ENCODE measurements at regions not wholly inside any gene's neighbourhood (a gene's known extent, or its start where the extent isn't known, plus 50 kb on each side); places are given as distances from the start of the nearest gene placed in this dataset.
"Not testable (repeated sequence)": the region's sequence is repeated elsewhere in the genome, so short reads cannot be mapped to it uniquely, and the experiment has no call there.

DNA sequence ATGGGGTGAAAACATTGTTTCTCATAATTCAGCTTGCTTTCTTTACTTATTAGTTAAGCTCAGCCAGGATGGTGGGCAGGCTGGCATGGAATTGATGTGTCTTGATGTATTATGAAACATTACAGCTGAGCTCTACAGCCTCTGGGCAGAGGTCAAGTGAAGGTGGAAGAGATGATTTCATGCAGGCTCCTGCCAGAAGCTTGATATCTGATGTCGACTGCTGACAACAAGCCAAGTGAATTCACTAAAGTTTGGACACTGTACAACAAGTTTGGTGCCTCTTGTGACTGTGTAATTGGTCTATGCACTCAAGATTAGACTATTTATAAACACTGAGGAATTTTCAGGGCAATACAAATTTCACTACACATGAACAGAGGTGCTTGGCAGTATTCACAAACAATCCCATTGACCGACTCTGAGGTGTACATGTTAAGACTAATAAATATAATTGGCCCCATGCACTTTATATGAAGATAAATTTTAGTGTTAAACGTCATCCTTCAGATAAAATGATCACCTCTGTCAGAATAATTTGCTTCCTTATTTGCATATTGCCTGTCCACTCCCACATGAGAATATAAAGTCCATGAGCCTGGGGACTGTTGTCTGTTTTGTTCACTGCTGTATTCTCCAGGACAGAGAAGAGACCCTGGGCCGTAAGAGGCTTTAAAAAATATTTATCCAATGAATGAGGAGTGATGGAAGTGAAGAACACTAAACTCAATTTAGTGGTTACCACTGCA, 612.2 kb downstream of the IQCM start:
- peak in 1 of 2 experiments; percentile 10 for DNase-seq

DNA sequence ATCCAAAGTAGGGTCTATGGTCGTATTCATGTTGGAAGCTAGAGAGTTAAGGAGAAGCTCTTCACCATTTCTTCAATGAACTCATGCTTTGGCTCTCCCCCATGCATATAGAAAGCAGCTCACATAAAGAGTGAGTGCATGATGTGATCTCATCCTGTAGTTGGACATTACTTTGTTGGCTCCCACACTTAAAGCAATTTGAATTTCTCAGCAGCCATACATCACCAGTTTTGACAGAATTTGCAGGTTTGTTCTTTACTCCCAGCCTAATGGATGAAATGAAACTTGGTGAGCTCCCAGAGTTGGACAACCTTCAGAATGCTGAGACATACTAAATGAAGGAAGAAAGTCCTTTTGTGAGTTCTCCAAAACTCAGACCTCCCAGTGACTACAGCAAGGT, 613.5 kb downstream of the IQCM start:
- no peak for DNase-seq

DNA sequence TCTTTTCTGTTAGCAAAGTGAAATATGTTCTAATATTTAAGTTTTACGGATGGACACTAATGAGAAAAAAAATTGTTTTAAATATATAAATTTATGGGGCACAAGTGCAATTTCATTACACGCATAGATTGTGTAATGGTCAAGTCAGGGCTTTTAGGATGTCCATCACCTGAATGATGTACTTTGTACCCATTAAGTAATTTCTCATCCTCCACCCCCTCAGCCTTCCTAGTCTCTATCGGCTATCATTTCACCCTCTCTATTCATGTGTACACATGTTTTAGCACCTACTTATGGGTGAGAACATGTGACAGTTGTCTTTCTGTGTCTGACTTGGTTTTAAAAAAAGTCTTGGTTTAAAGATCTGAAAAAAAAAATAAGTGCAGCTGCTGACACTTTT, 616.0 kb downstream of the IQCM start:
- no peak for DNase-seq

DNA sequence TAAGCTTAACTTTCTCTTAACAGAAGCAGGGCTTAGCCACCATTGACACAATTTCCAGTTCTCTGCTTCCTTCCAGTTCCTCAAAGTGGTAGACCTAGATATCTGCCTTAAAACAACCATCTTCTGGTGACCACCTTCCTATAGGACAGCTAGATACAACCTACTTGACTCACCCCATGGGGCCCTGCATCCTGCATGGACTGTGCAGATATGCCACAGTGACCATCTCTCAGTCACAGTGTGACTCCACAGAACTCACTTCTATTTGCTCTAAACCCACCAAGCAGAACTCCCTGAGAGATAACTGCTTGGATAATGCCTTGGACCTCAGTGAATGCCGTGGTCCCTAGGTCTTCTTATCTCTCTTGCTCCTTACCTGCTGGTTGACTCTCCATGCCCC, 621.6 kb downstream of the IQCM start:
- DNase-seq: no peak

DNA sequence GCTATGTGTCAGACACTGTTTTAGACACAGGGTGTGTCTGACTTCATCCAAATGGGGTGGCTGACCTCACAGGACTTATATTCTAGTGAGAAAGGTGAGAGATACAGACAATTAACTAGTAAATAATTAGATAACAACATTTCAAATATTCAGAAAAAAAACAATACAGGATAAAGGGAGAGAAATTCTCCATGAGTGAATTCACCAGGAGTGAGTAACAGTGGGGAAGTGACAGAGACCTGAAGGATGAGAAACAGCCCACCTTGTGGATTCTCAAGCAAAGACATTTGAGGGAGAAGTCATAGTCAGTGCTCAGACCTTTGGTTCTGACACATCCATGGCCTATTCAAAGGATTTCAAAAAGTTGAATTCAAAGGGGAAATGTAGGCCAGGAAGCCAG, 627.9 kb downstream of the IQCM start:
- DNase-seq: no peak

DNA sequence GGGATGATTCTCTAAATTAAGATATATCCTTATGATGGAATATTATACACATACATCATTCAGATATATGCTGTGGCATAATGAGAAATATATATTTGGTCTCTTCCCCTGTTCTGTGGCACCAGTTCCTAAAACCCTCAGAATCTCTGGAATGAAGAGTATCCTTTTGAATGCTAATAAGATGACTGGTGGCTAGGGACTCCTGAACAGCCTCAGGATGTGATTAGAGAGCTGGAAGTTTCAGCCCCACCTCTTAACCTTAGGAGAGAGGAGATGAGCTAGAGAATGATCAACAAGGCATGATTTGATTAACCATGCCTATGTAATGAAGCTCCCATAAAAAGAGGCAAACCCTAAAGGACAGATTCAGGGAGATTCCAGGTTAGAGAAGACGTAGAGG, 632.0 kb downstream of the IQCM start:
- DNase-seq: no peak

DNA sequence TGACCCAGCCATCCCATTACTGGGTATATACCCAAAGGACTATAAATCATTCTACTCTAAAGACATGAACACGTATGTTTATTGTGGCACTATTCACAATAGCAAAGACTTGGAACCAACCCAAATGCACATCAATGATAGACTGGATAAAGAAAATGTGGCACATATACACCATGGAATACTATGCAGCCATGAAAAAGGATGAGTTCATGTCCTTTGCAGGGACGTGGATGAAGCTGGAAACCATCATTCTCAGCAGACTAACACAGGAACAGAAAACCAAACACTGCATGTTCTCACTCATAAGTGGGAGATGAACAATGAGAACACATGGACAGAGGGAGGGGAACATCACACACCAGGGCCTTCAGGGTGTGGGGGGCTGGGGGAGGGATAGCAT, 634.2 kb downstream of the IQCM start:
- not testable (repeated sequence) for DNase-seq

DNA sequence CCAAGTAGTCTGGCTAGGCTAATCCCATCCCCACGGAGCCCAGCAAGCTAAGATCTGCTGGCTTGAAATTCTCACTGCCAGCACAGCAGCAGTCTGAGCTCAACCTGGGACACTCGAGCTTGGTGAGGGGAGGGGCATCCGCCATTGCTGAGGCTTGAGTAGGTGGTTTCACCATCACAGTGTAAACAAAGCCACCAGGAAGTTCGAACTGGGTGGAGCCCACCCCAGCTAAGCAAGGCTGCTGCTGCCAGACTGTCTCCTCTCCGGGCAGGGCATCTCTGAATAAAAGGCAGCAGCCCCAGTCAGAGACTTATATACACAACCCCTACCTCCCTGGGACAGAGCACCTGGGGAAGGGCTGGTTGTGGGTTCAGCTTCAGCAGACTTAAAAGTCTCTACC, 639.6 kb downstream of the IQCM start:
- no peak for DNase-seq

DNA sequence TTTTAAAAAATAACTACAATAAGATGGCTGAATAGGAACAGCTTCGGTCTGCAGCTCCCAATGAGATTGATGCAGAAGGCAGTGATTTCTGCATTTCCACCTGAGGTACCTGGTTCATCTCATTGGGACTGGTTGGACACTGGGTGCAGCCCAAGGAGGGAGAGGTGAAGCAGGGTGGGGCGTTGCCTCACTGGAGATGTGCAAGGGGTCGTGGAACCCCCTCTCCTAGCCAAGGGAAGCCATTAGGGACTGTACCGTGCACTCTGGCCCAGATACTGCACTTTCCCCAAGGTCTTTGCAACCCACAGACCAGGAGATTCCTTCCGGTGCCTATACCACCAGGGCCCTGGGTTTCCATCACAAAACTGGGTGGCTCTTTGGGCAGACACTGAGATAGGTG, 640.1 kb downstream of the IQCM start:
- DNase-seq: no peak

DNA sequence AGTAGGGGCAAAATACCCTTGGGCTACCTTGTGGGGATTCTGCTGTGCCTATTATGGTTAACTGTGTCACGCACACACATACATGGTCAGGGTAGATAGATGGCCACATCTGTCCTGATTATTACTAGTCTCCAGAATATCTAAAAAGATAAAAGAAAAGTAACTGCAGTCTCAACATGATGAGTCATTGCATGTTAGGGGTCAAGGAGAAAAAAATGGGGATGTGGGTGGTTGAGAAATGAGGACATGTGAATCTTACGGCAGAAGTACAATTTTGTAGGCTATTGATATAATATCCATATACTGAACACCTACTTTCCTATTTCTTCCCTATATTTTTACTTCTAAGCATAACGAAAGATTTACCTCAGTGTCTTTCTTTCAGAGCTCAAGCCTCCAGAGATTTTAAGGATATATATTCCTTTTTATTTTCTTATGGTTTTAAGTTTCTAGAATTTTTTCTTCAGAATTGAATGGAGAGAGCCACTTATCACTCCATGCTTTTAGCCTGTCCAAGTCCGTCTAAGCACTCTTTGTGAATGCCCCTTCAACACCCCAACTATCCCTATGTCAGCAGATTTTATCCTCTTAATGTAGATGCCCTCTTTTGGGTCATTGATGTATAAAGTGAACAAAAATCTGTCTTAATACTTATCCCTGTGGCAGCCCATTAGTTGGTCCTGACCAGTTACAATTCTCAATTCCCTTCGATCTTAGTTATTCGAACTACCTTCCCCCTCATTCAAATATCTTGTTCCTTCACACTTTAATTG, 642.2 kb downstream of the IQCM start:
- DNase-seq: no peak

DNA sequence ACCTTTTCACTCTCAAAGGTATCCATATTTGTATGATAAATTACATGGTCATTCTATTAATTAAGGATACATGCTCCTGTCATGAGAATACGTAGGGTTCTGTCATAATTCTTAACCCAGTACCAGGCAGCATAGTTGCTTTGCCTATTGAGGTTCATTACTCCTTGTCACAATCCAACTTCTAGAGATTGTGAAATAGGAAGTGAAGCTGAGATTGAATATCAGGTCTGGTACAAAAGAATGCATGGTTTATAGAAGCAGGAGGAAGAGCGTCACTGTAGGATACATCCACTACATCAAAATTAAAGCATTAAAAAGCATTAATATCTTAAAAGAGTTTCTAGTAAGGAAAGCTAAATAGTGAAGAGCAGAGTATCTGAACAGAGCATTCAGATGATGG, 647.0 kb downstream of the IQCM start:
- DNase-seq: no peak

DNA sequence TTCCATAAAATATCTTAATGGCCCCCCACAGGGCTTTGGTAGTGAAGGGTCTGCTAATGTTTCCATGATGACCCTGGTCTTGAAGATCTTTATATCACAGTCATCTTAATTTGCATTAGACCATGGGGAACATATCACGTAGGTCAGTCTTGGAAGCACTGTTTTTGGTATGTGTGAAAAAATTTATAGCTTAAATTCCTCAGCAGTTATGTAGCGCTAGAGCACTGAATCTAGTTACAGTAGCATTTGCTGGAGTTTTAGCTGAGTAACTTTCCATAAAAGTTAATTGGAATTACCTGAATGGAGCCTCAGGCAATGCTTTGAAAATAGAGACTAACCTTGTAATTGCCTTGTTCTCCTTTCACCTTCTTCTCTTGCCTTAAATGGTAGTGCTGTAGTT, 648.8 kb downstream of the IQCM start:
- no peak for DNase-seq

DNA sequence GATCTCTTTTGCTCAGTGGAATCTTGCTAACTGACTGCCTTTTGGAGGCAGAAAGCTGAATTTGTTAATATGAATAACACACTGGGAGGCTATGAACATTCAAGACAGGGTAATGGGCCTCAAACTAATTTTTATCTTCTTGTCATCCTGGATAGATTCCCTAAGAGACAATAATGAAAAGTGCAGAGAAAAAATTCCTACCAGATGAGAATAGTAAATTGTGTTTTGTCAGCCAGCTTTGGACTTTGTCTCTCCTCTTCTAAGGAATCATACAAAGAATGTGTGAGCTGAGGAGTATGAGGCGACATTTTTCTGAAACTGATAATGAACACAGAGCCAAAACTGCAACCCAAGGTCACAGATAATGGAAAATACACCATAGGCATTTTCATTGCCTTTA, 649.3 kb downstream of the IQCM start:
- no peak for DNase-seq

DNA sequence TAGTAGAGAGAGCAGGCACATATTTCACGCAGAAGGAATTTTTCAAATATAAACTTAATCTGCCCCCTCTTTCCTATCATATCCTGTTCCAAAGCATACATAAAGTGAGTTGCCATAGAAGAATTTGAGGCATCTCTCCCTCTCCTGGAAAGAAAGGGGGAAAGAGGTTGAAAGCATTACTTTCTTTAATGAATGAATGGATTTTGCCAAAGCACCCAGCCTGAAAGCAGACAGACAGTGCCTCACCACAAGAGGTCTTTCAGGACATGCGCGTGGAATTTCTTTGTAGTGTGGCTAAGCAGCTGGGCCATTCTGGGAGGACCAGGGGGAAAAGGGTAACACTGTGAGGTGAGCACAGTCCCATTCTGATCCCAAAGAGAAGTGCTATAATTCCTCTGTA, 651.4 kb downstream of the IQCM start:
- no peak for DNase-seq

DNA sequence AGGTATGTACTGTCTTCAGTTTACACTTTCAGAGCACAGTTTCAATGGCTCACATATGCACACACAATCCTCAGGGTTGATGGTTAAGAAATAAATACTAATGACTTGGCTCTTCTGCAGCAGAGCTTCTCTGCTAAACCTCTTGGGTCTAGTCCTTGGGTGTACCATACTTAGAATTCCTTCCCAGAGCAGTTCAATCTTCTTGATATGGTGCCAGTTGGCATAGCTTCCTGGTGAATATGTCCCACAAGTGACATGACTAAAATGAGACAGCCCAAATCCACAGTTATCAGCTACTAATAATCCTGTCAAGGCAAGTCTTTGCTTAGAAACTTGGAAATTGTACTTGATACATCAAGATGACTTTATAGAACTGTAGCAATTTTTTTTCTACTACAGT, 654.4 kb downstream of the IQCM start:
- DNase-seq: no peak

DNA sequence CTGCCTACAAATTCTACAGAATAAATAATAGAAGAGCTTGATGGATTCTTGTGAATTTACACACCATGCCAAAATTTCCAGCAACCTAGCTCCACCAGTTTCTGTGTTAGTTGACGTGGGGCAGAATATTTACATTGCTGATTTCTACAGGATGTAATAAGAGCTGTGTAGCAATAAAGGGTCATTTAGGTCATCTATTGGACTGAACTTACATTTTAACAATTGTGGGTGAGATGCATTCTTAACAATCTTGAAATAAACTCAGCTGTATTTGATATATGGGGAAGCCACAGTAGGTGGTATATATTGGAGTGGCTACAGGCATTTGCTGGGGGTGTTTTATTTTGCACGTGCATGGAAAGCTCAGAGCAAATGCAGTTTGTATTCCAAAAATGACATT, 655.3 kb downstream of the IQCM start:
- no peak for DNase-seq

DNA sequence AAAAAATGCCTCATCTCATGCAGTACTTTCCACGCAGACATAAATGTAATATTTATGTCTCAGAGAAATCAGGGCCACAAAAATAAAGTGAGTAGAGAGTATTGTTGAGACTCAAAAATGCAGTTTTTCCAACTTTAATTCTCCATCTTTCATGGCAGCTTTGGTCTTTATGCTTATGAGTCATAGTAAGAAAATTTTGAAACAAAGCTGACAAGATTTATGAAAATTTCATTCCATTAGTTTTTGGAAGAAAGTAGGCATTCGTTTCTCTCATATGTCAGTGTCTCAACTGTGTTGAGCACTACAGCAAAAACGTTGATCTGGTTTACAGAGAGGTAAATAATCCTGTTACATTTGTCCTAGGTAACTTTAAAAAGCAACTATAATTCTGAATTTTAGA, 656.8 kb downstream of the IQCM start:
- no peak for DNase-seq

DNA sequence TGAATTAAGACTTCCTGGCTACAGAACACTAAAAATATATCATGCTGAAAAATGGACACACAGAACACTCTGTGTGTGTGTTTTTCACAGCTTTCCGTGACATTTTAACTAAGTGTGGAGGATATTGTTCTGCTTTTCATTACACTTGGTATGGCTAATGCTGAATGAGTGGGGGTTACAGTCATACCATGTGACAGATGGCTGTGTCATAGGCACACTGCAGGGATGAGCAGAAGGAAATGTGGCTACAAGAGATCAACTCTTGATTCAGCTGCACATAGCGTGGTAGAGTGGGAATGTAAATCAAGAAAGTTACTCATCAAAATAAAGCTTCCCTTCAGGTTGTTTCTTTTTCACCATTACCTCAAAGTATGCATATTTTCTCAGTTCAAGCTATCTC, 669.8 kb downstream of the IQCM start:
- DNase-seq: no peak

DNA sequence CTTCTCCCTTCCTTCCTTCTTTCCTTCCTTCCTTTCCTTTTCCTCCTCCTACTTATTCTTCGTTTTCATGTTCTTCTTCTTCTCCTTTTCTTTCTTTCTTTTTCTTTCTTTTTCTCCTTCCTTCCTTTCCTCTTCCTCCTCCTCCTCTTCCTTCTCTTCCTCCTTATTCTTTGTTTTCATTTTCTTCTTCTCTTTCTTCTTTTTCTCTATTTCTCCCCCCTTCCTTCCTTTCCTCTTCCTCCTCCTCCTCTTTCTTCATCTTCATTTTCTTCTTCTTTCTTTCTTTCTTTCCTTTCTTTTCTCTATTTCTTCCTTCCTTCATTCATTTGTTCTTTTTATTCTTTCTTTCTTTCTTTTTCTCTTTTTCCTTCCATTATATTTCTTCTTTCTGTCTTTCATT, 671.6 kb downstream of the IQCM start:
- DNase-seq: no peak

DNA sequence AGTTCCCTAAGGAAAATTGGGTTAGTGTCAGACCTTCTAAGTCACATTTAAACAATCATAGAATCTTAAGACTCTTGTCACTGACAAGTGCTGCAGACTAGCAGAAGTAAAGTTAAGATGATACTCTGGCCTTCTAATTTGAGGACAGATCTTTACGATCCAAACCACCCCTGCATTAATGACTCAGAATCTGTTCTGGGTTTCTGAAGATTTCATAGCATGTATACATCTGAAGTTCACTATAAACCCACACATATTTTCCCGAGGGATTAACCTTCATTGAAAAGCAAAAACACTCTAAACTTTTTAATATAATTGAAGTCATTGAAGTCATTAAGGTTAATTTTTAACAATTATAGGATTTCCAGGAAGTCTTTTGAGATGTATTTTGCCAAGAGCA, 674.3 kb downstream of the IQCM start:
- no peak for DNase-seq

DNA sequence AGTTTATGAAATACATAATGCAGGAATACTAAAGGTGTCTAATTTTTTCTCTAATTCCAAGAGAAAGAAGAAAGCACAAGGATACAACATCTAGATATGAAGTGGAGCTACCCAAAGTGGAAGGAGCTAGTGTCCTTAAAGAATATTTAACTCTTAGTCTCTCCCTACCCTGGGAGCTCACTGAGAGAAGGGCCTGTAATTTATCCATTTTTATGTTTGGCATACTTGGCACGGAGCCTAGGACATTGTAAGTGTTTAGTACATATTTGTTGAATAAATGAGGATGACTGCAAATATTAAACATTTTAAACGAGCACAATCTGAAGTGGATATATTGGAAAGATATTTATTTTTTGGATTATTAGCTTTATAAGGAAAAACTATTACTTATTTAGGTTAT, 674.8 kb downstream of the IQCM start:
- no peak for DNase-seq

DNA sequence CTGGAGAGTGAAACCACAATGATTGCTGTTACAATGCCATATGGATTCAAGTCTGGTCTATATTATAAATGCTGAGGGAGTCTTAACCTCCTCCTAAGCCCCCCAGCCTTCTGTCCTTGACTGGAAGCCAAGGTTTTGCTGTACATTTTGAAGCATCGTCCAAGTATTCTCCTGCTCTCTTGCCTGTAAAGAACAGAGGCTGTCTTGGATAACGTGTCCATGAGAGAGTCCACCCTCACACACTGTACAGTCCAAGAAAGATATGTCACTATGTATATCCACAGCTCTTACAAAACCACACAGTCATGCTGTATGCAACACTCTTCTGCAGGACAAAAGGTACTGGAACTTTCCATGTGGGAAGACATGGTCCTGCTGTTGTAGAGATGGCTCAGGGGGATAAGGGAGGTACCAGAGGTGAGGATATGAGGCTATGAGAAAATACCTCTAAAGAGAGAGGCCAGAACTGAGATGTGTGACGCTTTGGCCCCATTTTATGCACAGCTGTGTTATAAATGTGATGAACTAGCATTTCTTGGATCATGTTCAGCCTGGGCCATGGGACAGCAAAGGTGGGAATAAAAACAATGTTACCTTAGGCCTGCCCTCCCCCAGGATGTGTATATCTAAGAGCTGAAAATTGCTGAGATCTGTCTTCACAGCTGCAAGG, 678.6 kb downstream of the IQCM start:
- DNase-seq: no peak

DNA sequence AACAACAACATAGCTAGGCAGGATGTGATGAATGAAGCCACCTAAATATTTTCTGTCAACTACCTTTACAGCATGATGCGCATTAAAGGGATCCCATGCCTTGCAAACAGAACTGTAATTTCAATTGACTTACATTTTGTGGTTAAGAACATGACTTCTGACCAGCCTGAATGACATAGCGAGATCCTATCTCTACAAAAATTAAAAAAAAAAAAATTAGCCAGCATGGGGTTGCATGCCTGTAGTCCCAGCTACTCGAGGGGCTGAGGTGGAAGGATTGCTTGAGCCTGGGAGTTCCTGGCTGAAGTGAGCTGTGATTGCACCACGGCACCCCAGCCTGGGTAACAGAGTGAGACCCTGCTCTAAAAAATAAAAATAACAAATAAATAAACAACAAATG, 680.6 kb downstream of the IQCM start:
- no peak for DNase-seq

DNA sequence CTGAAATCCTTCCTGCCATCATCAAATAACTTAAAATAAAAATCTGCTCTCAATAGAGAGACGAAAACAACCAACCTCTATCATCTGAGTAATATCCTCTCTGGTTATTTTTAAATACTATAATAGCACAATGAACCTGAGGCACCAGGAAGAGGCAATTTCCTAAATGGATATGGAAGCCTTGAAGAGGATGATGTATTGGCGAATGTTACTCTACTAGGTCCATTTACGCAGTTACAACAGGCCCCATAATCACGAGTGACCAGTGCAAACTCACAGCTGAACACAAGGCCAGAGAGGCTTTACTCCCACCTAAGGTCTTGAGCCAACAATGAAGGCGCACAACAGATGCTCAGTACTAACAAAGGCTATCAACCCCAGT, 678.8 kb upstream of the NR3C2 start:
- DNase-seq: no peak

Measured in NCI-H446 (cell line).